ENCODE measurements at regions not wholly inside any gene's neighbourhood (a gene's known extent, or its start where the extent isn't known, plus 50 kb on each side); places are given as distances from the start of the nearest gene placed in this dataset.

DNA sequence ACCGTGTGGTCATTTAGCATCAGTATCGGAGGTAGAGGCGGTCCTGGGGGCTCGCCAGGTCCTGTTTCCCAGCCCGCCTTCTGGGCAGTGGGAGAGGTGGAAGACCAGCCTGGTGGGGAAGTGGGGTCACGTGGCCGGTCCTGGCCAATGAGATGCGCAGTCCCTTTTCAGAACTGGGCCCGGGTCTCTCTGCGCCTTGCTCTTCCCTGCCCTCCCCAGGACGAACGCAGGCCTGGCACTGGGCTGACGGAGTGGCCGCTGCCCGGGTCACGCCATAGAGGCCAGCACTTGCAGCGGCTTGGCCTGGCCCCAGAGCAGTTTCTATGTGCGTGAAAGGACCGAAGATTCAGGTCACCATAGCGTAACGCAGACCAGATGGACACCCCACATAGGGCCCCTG is 97.6 kb downstream of the OLFM1 start:
- TF ChIP-seq EZH2 (IDR thresholded peaks at IDR 0.05; ENCODE audit: low read length, missing control alignments): no peak
- TF ChIP-seq, protein P1, sequence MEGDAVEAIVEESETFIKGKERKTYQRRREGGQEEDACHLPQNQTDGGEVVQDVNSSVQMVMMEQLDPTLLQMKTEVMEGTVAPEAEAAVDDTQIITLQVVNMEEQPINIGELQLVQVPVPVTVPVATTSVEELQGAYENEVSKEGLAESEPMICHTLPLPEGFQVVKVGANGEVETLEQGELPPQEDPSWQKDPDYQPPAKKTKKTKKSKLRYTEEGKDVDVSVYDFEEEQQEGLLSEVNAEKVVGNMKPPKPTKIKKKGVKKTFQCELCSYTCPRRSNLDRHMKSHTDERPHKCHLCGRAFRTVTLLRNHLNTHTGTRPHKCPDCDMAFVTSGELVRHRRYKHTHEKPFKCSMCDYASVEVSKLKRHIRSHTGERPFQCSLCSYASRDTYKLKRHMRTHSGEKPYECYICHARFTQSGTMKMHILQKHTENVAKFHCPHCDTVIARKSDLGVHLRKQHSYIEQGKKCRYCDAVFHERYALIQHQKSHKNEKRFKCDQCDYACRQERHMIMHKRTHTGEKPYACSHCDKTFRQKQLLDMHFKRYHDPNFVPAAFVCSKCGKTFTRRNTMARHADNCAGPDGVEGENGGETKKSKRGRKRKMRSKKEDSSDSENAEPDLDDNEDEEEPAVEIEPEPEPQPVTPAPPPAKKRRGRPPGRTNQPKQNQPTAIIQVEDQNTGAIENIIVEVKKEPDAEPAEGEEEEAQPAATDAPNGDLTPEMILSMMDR (conservative IDR thresholded peaks at IDR 0.05 in 1 of 2, IDR thresholded peaks at IDR 0.05 in 1 of 2; ENCODE audit: low read depth in 1 of 2, low read length in 2 of 2): no peak
- Histone ChIP-seq H3K79me2 (ENCODE audit: control insufficient read depth, insufficient read depth, low read length) (no peaks in the 10 kb centered on the region), H3K27ac (ENCODE audit: insufficient read depth, low read length) (no peak overlapping the region), H3K36me3 (ENCODE audit: control insufficient read depth, insufficient read depth, low read length) (no peaks in the 10 kb centered on the region), H3K9me3 (ENCODE audit: control insufficient read depth, insufficient read depth, low read depth, low read length) (no peaks in the 10 kb centered on the region), H4K20me1 (ENCODE audit: control insufficient read depth, extremely low read depth, insufficient read depth, low read length) (no peaks in the 10 kb centered on the region), H3K4me3 (replicated peaks in 1 of 4; ENCODE audit: control extremely low read depth in 1 of 4, insufficient read depth in 1 of 4, low read depth in 3 of 4, low read length in 4 of 4) (no peak overlapping the region), H3K27me3 (ENCODE audit: control insufficient read depth, insufficient read depth, low read length) (no peaks in the 10 kb centered on the region), H2AFZ (ENCODE audit: low read length) (no peak overlapping the region), H3K9ac (ENCODE audit: insufficient read depth, low read length) (no peak overlapping the region), H3K4me2 (ENCODE audit: extremely low read depth, insufficient read depth, low read length) (no peak overlapping the region), H3K4me1 (ENCODE audit: control insufficient read depth, extremely low read depth, insufficient read depth, low read length) (no peaks in the 10 kb centered on the region)
- no peak for DNase-seq (ENCODE audit: low read depth in 2 of 2)

DNA sequence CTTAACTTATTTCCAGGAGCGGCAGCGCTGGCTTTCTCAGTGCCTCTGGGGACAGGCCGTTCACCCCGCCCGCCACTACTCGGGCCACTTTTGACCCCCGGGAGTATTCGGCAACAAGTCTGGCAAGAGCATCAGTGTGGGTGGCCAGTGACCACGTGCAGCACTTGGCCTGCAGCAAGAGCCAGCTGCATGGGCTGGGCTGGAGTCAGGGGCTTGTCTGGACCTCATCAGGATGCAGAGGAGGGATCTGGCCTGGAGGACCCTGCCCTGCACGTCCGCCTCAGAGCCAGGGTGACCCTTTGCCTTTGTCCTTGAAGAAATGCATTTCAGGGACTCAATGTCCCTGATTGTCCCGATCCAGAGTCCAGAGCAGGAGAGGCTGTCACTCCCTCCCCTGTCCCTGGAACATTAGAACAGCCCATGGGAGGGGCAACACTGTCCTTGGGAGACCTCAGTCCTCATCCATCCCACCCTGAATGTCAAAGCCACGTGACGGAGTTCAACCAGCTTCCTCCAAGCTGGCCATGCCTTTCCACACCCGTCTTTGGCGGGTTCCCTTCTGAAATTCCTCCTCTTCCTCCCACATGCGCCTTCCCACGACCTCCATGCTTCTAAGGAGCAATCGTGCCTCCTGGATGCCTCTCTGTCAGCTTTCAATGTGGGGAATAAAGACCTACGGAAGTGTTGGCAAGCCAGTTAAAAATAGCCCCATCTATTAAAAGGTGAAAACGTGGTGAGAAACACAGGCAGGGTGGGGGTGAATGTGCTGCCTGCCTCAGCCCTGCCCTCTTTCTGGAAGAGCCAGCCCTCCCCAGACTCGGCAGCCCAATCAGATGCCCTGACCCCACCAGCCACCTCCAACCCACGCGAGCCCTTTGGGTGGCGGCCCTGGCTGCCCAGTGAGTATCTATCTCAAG is 99.0 kb downstream of the OLFM1 start:
- H3K27me3 ChIP-seq (ENCODE audit: control insufficient read depth, insufficient read depth, low read length): no peaks in the 10 kb centered on the region
- TF ChIP-seq, protein P1 (conservative IDR thresholded peaks at IDR 0.05 in 1 of 2, IDR thresholded peaks at IDR 0.05 in 1 of 2; ENCODE audit: low read depth in 1 of 2, low read length in 2 of 2): no peak
- TF ChIP-seq EZH2 (IDR thresholded peaks at IDR 0.05; ENCODE audit: low read length, missing control alignments): no peak
- no peak overlapping the region for H3K4me2 ChIP-seq (ENCODE audit: extremely low read depth, insufficient read depth, low read length)
- no peak overlapping the region for H3K9ac ChIP-seq (ENCODE audit: insufficient read depth, low read length)
- H4K20me1 ChIP-seq (ENCODE audit: control insufficient read depth, extremely low read depth, insufficient read depth, low read length): no peaks in the 10 kb centered on the region
- H3K27ac ChIP-seq (ENCODE audit: insufficient read depth, low read length): no peak overlapping the region
- H3K4me1 ChIP-seq (ENCODE audit: control insufficient read depth, extremely low read depth, insufficient read depth, low read length): no peaks in the 10 kb centered on the region
- no peaks in the 10 kb centered on the region for H3K36me3 ChIP-seq (ENCODE audit: control insufficient read depth, insufficient read depth, low read length)
- no peaks in the 10 kb centered on the region for H3K79me2 ChIP-seq (ENCODE audit: control insufficient read depth, insufficient read depth, low read length)
- no peaks in the 10 kb centered on the region for H3K9me3 ChIP-seq (ENCODE audit: control insufficient read depth, insufficient read depth, low read depth, low read length)
- no peak for DNase-seq (ENCODE audit: low read depth in 2 of 2)
- H2AFZ ChIP-seq (ENCODE audit: low read length): no peak overlapping the region
- no peak overlapping the region for H3K4me3 ChIP-seq (replicated peaks in 1 of 4; ENCODE audit: control extremely low read depth in 1 of 4, insufficient read depth in 1 of 4, low read depth in 3 of 4, low read length in 4 of 4)

DNA sequence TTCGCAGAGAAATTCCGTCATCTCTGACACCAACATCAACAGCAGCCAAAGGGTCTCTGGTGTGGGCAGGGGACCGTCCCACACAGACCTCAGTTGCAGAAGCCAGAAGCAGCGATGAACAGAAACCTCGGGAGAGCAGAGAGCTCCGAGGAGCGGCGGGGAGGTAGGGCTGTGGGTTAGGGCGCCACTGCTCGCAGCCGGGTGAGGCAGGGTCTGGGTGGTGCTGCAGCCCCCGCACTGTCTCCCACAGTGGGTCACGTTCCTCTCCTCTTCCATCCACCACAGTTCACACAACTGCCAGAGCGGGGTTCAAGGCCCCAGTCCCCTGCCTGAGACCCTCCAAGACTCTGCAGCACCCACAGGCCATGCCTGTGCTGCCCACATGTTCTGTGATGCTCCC is 99.9 kb downstream of the OLFM1 start:
- Histone ChIP-seq H3K27me3 (ENCODE audit: control insufficient read depth, insufficient read depth, low read length) (no peaks in the 10 kb centered on the region), H3K27ac (ENCODE audit: insufficient read depth, low read length) (no peak overlapping the region), H3K4me3 (replicated peaks in 1 of 4; ENCODE audit: control extremely low read depth in 1 of 4, insufficient read depth in 1 of 4, low read depth in 3 of 4, low read length in 4 of 4) (no peak overlapping the region), H3K36me3 (ENCODE audit: control insufficient read depth, insufficient read depth, low read length) (no peaks in the 10 kb centered on the region), H3K4me1 (ENCODE audit: control insufficient read depth, extremely low read depth, insufficient read depth, low read length) (no peaks in the 10 kb centered on the region), H4K20me1 (ENCODE audit: control insufficient read depth, extremely low read depth, insufficient read depth, low read length) (no peaks in the 10 kb centered on the region), H3K9ac (ENCODE audit: insufficient read depth, low read length) (no peak overlapping the region), H3K79me2 (ENCODE audit: control insufficient read depth, insufficient read depth, low read length) (no peaks in the 10 kb centered on the region), H3K4me2 (ENCODE audit: extremely low read depth, insufficient read depth, low read length) (no peak overlapping the region), H2AFZ (ENCODE audit: low read length) (no peak overlapping the region), H3K9me3 (ENCODE audit: control insufficient read depth, insufficient read depth, low read depth, low read length) (no peaks in the 10 kb centered on the region)
- TF ChIP-seq, protein P1 (conservative IDR thresholded peaks at IDR 0.05 in 1 of 2, IDR thresholded peaks at IDR 0.05 in 1 of 2; ENCODE audit: low read depth in 1 of 2, low read length in 2 of 2): no peak
- TF ChIP-seq EZH2 (IDR thresholded peaks at IDR 0.05; ENCODE audit: low read length, missing control alignments): no peak
- DNase-seq (ENCODE audit: low read depth in 2 of 2): no peak
